ENCODE measurements at regions not wholly inside any gene's neighbourhood (a gene's known extent, or its start where the extent isn't known, plus 50 kb on each side); places are given as distances from the start of the nearest gene placed in this dataset.

DNA sequence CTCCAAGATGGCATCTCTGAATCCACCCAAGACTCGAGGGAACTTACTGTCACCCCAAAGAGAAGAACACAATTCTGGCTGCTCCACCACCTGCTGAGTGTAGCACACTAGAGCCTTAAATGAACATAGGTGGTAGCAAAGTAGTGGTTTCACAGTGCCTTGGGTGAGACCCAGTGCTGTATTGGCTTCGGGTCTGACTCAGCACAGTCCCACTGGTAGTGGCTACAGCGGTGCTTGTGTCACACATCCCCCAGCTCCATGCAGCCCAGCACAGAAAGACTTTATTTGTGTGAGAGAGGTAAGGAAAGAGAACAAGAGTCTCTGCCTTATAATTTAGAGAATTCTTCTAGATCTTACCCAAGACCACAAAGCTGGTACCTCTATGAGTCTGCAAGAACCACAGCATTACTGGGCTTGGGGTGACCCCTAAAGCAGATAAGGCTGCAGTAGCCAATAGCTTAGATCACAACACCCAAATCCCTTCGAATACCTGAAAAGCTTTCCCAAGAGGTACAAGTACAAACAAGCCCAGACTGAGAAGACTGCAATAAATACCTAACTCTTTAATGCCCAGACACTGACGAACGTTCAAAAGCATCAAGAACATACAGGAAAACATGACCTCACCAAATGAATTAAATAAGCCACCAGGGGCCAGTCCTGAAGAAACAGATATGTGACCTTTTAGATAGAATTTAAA, 83.3 kb upstream of the SLC38A4 start:
- H3K4me3 ChIP-seq (ENCODE audit: low read depth, low read length) = no peak overlapping the region
- TF ChIP-seq, protein P1, sequence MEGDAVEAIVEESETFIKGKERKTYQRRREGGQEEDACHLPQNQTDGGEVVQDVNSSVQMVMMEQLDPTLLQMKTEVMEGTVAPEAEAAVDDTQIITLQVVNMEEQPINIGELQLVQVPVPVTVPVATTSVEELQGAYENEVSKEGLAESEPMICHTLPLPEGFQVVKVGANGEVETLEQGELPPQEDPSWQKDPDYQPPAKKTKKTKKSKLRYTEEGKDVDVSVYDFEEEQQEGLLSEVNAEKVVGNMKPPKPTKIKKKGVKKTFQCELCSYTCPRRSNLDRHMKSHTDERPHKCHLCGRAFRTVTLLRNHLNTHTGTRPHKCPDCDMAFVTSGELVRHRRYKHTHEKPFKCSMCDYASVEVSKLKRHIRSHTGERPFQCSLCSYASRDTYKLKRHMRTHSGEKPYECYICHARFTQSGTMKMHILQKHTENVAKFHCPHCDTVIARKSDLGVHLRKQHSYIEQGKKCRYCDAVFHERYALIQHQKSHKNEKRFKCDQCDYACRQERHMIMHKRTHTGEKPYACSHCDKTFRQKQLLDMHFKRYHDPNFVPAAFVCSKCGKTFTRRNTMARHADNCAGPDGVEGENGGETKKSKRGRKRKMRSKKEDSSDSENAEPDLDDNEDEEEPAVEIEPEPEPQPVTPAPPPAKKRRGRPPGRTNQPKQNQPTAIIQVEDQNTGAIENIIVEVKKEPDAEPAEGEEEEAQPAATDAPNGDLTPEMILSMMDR (IDR thresholded peaks at IDR 0.05; ENCODE audit: insufficient read depth, low read length) = no peak
- DNase-seq (ENCODE audit: low read depth) = no peak

DNA sequence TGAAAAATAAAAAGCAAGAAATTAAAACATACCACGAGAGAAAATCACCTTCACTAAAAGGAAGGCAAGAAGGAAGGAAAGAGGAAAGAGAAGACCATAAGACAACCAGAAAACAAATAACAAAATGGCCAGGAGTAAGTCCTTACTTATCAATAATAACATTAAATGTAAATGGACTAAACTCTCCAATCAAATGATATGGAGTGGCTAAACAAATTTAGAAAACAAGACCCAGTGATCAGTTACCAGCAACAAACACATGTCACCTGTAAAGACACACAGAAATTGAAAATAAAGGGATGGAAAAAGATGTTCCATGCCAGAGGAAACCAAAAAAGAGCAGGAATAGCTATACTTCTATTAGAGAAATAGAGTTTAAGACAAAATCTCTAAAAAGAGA, 85.0 kb upstream of the SLC38A4 start:
- no peak for DNase-seq (ENCODE audit: low read depth)
- TF ChIP-seq, protein P1 (IDR thresholded peaks at IDR 0.05; ENCODE audit: insufficient read depth, low read length) = no peak

DNA sequence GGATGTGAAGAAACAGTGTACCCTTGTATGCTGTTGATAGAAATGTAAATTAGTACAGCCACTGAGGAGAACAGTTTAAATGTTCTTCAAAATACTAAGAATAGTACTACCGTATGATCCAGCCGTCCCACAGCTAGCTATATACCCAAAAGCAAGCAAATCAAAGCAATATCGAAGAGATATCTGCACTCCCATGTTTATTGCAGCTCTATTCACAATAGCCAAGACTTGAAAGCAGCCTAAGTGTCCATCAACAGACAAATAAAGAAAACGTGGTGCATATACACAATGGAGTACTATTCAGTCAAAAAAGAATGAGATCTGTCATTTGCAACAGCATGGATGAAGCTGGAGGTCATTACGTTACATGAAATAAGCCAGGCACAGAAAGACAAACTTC, 88.5 kb upstream of the SLC38A4 start:
- TF ChIP-seq, protein P1 (IDR thresholded peaks at IDR 0.05; ENCODE audit: insufficient read depth, low read length) = no peak
- no peak for DNase-seq (ENCODE audit: low read depth)
- H3K4me3 ChIP-seq (ENCODE audit: low read depth, low read length) = no peak overlapping the region

More for the DNA sequence above, 85.0 kb upstream of the SLC38A4 start:
- H3K4me3 ChIP-seq (ENCODE audit: low read depth, low read length) = no peak overlapping the region

DNA sequence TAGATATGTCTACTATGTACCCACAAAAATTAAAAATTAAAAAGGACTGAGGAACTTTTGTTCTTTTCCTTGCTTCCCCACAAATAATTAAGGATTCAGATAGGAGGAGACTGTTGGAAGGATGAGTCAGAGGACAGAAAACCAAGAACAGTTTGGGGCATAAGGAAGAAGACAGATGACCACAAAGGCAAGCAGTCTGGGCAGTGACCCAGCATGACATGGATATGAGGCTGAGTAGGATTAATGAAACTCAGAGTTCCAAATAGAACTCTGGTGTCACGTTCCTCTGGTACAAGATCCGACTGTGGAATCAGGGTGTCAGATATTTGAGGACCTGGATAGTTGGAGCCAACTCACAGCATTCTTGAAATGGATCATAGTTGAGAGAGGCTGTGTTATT, 89.3 kb upstream of the SLC38A4 start:
- TF ChIP-seq, protein P1 (IDR thresholded peaks at IDR 0.05; ENCODE audit: insufficient read depth, low read length) = no peak
- peak; percentile 92 for DNase-seq (ENCODE audit: low read depth)
- H3K4me3 ChIP-seq (ENCODE audit: low read depth, low read length) = no peak overlapping the region

DNA sequence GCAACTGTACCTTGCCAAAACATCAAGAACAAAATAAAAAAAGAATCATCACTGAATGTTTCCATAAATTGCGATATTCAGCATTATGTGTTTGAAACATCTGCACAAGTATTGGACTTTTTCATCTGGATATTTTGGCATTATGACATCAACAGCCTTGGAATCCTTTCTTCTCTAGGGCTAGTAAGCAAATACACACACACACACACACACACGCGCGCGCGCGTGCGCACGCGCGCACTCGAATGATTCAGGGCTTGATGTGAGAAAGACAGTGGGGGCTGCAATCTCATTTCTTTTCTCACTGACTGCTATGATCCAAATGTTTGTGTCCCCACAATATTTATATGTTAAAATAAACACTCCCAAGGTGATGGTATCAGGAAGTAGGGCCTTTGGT, 90.0 kb upstream of the SLC38A4 start:
- H3K4me3 ChIP-seq (ENCODE audit: low read depth, low read length) = no peak overlapping the region
- DNase-seq (ENCODE audit: low read depth) = peak; percentile 44
- TF ChIP-seq, protein P1 (IDR thresholded peaks at IDR 0.05; ENCODE audit: insufficient read depth, low read length) = no peak

DNA sequence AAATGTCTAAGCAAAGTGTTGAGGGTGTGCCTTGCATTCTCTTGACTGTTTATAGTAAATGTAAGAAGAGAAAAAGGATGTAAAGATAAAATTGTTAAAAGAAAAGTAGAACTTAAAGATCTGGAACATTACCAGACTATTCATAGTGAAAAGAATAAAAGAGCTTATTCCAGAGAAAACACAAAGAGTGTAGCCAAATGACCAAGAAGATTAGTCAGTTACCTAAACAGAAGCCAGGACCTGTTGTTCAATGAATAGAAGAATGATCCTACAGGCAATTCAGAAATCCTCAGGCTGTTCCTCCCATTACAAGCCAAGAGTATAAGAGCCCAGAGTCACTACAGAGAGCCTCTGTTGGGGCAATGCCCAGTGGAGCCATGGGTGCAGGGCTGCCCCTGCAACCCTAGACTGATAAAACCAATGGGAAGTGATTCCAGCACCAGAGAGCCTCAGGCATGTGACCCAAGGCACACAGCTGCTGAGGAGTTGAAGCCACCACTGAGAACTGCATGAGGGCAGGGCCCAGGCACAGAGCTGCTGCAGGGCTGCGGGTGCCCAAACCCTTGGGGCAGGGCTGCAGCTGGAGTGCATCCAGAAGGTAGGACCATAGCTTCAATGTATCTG, 91.1 kb upstream of the SLC38A4 start:
- DNase-seq (ENCODE audit: low read depth) = peak; percentile 89
- TF ChIP-seq, protein P1 (IDR thresholded peaks at IDR 0.05; ENCODE audit: insufficient read depth, low read length) = no peak
- H3K4me3 ChIP-seq (ENCODE audit: low read depth, low read length) = no peak overlapping the region

All from fibroblast of the aortic adventitia (primary cell).